ENCODE measurements at regions not wholly inside any gene's neighbourhood (a gene's known extent, or its start where the extent isn't known, plus 50 kb on each side); places are given as distances from the start of the nearest gene placed in this dataset.

DNA sequence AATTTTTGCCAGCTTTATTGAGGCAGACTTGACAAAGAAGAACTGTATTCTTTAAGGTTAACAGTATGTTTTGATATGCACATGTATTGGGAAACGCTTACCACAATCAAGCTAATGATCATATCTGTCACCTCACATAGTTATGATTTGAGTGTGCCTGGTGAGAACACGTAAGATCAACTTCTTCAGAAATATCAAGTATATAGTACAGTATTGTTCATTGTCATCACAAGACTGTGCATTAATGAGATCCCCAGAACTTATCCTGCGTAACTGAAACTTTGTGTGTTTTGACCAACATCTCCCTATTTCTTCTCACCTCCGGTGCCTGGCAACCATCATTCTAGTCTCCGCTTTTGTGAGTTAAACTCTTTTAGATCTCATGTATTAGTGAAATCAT is 756.4 kb upstream of the EEF2KMT start:
- no peak overlapping the region for H3K4me3 ChIP-seq
- no peak overlapping the region for H3K4me3 Mint-ChIP-seq
- no peaks in the 10 kb centered on the region; the same call in 1 of the 2 replicates for H3K9me2 ChIP-seq (ENCODE audit: insufficient read depth)
- H3K9me3 Mint-ChIP-seq: no peaks in the 10 kb centered on the region
- no peaks in the 10 kb centered on the region for H3F3A ChIP-seq (replicated peaks; ENCODE audit: low read depth)
- no peaks in the 10 kb centered on the region for H3K36me3 ChIP-seq (ENCODE audit: insufficient read depth)
- H3K79me2 ChIP-seq (replicated peaks; ENCODE audit: insufficient read depth): no peaks in the 10 kb centered on the region
- no peak overlapping the region for H2AFZ ChIP-seq
- no peaks in the 10 kb centered on the region for H4K20me1 ChIP-seq (replicated peaks; ENCODE audit: insufficient read depth)
- H3K27ac Mint-ChIP-seq: no peak overlapping the region
- H3K4me1 Mint-ChIP-seq: peaks cover 6% of the 10 kb centered on the region; the same call in 2 of the 3 replicates
- no peak for ATAC-seq
- H3K27me3 ChIP-seq (ENCODE audit: insufficient read depth): no peaks in the 10 kb centered on the region
- H3K4me2 ChIP-seq: no peak overlapping the region
- H3K36me3 Mint-ChIP-seq (ENCODE audit: low read depth): no peaks in the 10 kb centered on the region
- H3K27me3 Mint-ChIP-seq (ENCODE audit: insufficient read depth, low read depth, poor library complexity): peaks cover 5% of the 10 kb centered on the region
- TF ChIP-seq, protein P1, sequence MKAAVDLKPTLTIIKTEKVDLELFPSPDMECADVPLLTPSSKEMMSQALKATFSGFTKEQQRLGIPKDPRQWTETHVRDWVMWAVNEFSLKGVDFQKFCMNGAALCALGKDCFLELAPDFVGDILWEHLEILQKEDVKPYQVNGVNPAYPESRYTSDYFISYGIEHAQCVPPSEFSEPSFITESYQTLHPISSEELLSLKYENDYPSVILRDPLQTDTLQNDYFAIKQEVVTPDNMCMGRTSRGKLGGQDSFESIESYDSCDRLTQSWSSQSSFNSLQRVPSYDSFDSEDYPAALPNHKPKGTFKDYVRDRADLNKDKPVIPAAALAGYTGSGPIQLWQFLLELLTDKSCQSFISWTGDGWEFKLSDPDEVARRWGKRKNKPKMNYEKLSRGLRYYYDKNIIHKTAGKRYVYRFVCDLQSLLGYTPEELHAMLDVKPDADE (IDR thresholded peaks at IDR 0.05): no peak
- TF ChIP-seq STAT1 (IDR thresholded peaks at IDR 0.05; ENCODE audit: unreplicated experiment): no peak
- no peak for TF ChIP-seq EZH2phosphoT487 (IDR thresholded peaks at IDR 0.05; ENCODE audit: unreplicated experiment)
- TF ChIP-seq, protein P2, sequence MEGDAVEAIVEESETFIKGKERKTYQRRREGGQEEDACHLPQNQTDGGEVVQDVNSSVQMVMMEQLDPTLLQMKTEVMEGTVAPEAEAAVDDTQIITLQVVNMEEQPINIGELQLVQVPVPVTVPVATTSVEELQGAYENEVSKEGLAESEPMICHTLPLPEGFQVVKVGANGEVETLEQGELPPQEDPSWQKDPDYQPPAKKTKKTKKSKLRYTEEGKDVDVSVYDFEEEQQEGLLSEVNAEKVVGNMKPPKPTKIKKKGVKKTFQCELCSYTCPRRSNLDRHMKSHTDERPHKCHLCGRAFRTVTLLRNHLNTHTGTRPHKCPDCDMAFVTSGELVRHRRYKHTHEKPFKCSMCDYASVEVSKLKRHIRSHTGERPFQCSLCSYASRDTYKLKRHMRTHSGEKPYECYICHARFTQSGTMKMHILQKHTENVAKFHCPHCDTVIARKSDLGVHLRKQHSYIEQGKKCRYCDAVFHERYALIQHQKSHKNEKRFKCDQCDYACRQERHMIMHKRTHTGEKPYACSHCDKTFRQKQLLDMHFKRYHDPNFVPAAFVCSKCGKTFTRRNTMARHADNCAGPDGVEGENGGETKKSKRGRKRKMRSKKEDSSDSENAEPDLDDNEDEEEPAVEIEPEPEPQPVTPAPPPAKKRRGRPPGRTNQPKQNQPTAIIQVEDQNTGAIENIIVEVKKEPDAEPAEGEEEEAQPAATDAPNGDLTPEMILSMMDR (conservative IDR thresholded peaks at IDR 0.05; ENCODE audit: low read depth in 2 of 2): no peak
- no peak for TF ChIP-seq EZH2 (IDR thresholded peaks at IDR 0.05; ENCODE audit: low read depth, unreplicated experiment)
- H3K4me1 ChIP-seq (ENCODE audit: insufficient read depth): no peaks in the 10 kb centered on the region
- no peak for DNase-seq (ENCODE audit: low spot score)
- H3K27ac ChIP-seq (ENCODE audit: low read depth): no peak overlapping the region

DNA sequence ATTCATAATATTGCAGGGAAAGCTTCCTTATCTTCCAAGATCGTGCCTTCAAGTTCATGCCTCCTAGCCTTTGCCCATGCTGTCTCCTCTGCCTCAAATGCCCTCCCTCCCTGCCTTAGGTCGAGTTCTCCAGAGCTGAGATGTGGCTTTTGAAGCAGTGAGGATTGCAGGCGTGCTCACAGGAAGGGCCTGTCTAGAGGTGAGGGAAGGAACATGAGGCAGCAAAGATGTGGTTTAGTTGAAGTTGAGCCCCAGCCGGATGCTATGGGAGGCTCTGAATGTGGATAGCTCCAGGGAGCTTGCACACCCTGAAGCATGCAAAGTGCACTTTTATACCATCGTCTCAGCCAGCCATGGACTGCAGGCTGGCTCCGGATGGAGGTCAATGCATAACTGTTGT is 754.6 kb upstream of the EEF2KMT start:
- no peak for ATAC-seq
- no peak overlapping the region for H3K4me3 Mint-ChIP-seq
- H3K4me2 ChIP-seq: no peak overlapping the region
- H3K36me3 ChIP-seq (ENCODE audit: insufficient read depth): no peaks in the 10 kb centered on the region
- H3K4me3 ChIP-seq: no peak overlapping the region
- no peaks in the 10 kb centered on the region; the same call in none of the 2 replicates for H3K9me2 ChIP-seq (ENCODE audit: insufficient read depth)
- no peaks in the 10 kb centered on the region for H3K9me3 Mint-ChIP-seq
- no peak overlapping the region for H3K27ac Mint-ChIP-seq
- no peaks in the 10 kb centered on the region for H4K20me1 ChIP-seq (replicated peaks; ENCODE audit: insufficient read depth)
- no peak for TF ChIP-seq ZNF331 (CRISPR knock-in tag; IDR thresholded peaks at IDR 0.05; ENCODE audit: low read depth)
- TF ChIP-seq NANOG (IDR thresholded peaks at IDR 0.05; ENCODE audit: borderline replicate concordance): no peak
- no peak for TF ChIP-seq STAT1 (IDR thresholded peaks at IDR 0.05; ENCODE audit: unreplicated experiment)
- TF ChIP-seq, protein P3, sequence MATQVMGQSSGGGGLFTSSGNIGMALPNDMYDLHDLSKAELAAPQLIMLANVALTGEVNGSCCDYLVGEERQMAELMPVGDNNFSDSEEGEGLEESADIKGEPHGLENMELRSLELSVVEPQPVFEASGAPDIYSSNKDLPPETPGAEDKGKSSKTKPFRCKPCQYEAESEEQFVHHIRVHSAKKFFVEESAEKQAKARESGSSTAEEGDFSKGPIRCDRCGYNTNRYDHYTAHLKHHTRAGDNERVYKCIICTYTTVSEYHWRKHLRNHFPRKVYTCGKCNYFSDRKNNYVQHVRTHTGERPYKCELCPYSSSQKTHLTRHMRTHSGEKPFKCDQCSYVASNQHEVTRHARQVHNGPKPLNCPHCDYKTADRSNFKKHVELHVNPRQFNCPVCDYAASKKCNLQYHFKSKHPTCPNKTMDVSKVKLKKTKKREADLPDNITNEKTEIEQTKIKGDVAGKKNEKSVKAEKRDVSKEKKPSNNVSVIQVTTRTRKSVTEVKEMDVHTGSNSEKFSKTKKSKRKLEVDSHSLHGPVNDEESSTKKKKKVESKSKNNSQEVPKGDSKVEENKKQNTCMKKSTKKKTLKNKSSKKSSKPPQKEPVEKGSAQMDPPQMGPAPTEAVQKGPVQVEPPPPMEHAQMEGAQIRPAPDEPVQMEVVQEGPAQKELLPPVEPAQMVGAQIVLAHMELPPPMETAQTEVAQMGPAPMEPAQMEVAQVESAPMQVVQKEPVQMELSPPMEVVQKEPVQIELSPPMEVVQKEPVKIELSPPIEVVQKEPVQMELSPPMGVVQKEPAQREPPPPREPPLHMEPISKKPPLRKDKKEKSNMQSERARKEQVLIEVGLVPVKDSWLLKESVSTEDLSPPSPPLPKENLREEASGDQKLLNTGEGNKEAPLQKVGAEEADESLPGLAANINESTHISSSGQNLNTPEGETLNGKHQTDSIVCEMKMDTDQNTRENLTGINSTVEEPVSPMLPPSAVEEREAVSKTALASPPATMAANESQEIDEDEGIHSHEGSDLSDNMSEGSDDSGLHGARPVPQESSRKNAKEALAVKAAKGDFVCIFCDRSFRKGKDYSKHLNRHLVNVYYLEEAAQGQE (IDR thresholded peaks at IDR 0.05; ENCODE audit: unreplicated experiment): no peak
- no peak for TF ChIP-seq EZH2phosphoT487 (IDR thresholded peaks at IDR 0.05; ENCODE audit: unreplicated experiment)
- TF ChIP-seq JUNB (IDR thresholded peaks at IDR 0.05; ENCODE audit: unreplicated experiment): no peak
- H3K36me3 Mint-ChIP-seq (ENCODE audit: low read depth): no peaks in the 10 kb centered on the region
- DNase-seq (ENCODE audit: low spot score): no peak
- H3F3A ChIP-seq (replicated peaks; ENCODE audit: low read depth): no peaks in the 10 kb centered on the region
- H3K79me2 ChIP-seq (replicated peaks; ENCODE audit: insufficient read depth): no peaks in the 10 kb centered on the region
- H3K4me1 Mint-ChIP-seq: no peaks in the 10 kb centered on the region
- H3K4me1 ChIP-seq (ENCODE audit: insufficient read depth): no peaks in the 10 kb centered on the region
- H3K27me3 Mint-ChIP-seq (ENCODE audit: insufficient read depth, low read depth, poor library complexity): peaks cover 5% of the 10 kb centered on the region
- H3K27me3 ChIP-seq (ENCODE audit: insufficient read depth): no peaks in the 10 kb centered on the region
- no peak overlapping the region for H3K27ac ChIP-seq (ENCODE audit: low read depth)
- H2AFZ ChIP-seq: no peak overlapping the region
